GM19025 (cell line): ENCODE measurements at regions not wholly inside any gene's neighbourhood (a gene's known extent, or its start where the extent isn't known, plus 50 kb on each side); places are given as distances from the start of the nearest gene placed in this dataset.
"Not testable (repeated sequence)": the region's sequence is repeated elsewhere in the genome, so short reads cannot be mapped to it uniquely, and the experiment has no call there.

Experiments used
- ATAC-seq: cut with Tn5 transposase; IDR thresholded peaks from one replicate; pipeline ENCODE4 v1.9.1; 2021; ENCODE audit warnings: mild to moderate bottlenecking, low read depth, moderate library complexity; ENCODE audit not compliant: unreplicated experiment

GRCh38 chr6:151671195-151671594, 136.3 kb upstream of the ESR1 start:
- ATAC-seq = no peak

GRCh38 chr6:151674578-151674977, 132.9 kb upstream of the ESR1 start:
- ATAC-seq = no peak

GRCh38 chr6:151675746-151676459, 131.6 kb upstream of the ESR1 start:
- ATAC-seq = peak; percentile 67

- ATAC-seq = no peak
Measured at GRCh38 chr6:151676460-151676945, 131.0 kb upstream of the ESR1 start.

- ATAC-seq = no peak
Measured at GRCh38 chr6:151677404-151677803, 130.1 kb upstream of the ESR1 start.

GRCh38 chr6:151679081-151679480, 128.4 kb upstream of the ESR1 start:
- ATAC-seq = no peak

- no peak for ATAC-seq
Measured at GRCh38 chr6:151679941-151680340, 127.5 kb upstream of the ESR1 start.

GRCh38 chr6:151680846-151681432, 126.5 kb upstream of the ESR1 start:
- ATAC-seq = no peak

- ATAC-seq = no peak
Measured at GRCh38 chr6:151681433-151682059, 125.9 kb upstream of the ESR1 start.

GRCh38 chr6:151682251-151682650, 125.2 kb upstream of the ESR1 start:
- ATAC-seq = no peak

- no peak for ATAC-seq
Measured at GRCh38 chr6:151682922-151683321, 124.6 kb upstream of the ESR1 start.

GRCh38 chr6:151683381-151683780, 124.1 kb upstream of the ESR1 start:
- ATAC-seq = no peak

GRCh38 chr6:151689499-151690201, 117.8 kb upstream of the ESR1 start:
- ATAC-seq = no peak

GRCh38 chr6:151690303-151690702, 117.2 kb upstream of the ESR1 start:
- no peak for ATAC-seq

- ATAC-seq = peak; percentile 98
Measured at GRCh38 chr6:151690768-151691562, 116.5 kb upstream of the ESR1 start.

GRCh38 chr6:151692216-151692615, 115.3 kb upstream of the ESR1 start:
- no peak for ATAC-seq

- ATAC-seq = no peak
Measured at GRCh38 chr6:151693366-151693765, 114.1 kb upstream of the ESR1 start.

- no peak for ATAC-seq
Measured at GRCh38 chr6:151695156-151695555, 112.3 kb upstream of the ESR1 start.

- not testable (repeated sequence) for ATAC-seq
Measured at GRCh38 chr6:151696302-151696701, 111.2 kb upstream of the ESR1 start.

GRCh38 chr6:151698931-151699700, 108.4 kb upstream of the ESR1 start:
- no peak for ATAC-seq
